ENCODE measurements at regions not wholly inside any gene's neighbourhood (a gene's known extent, or its start where the extent isn't known, plus 50 kb on each side); places are given as distances from the start of the nearest gene placed in this dataset.

- H3K4me1 ChIP-seq: peaks cover 8% of the 10 kb centered on the region
- no peak overlapping the region for H3K4me3 ChIP-seq (ENCODE audit: low read depth, low read length)
- no peaks in the 10 kb centered on the region for H3K27me3 ChIP-seq
- no peaks in the 10 kb centered on the region for H3K36me3 ChIP-seq
- DNase-seq: no peak
- TF ChIP-seq, protein P1, sequence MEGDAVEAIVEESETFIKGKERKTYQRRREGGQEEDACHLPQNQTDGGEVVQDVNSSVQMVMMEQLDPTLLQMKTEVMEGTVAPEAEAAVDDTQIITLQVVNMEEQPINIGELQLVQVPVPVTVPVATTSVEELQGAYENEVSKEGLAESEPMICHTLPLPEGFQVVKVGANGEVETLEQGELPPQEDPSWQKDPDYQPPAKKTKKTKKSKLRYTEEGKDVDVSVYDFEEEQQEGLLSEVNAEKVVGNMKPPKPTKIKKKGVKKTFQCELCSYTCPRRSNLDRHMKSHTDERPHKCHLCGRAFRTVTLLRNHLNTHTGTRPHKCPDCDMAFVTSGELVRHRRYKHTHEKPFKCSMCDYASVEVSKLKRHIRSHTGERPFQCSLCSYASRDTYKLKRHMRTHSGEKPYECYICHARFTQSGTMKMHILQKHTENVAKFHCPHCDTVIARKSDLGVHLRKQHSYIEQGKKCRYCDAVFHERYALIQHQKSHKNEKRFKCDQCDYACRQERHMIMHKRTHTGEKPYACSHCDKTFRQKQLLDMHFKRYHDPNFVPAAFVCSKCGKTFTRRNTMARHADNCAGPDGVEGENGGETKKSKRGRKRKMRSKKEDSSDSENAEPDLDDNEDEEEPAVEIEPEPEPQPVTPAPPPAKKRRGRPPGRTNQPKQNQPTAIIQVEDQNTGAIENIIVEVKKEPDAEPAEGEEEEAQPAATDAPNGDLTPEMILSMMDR (IDR thresholded peaks at IDR 0.05; ENCODE audit: low read depth, low read length): no peak
- H3K9me3 ChIP-seq: no peaks in the 10 kb centered on the region
Measured at GRCh38 chr2:76083248-76083647, 372.5 kb upstream of the GCFC2 start.

DNA sequence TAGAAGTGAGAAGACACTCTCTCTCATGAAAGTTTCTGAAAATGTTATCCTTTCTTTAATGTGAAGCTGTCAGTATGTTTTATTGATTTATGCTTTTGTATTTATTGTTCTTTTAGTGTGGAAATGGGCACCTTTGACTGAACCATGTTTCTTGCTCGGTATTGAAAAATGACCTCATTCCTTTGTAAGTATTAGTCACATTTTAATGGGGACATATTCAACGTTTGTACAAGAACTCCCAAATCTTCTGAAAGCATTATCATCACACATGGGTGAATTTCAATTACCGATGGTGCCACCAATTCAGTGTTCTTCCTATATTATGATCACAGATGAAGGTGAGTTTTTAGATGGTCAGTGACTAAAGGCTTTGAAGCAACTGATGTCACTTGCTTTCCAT lies 371.8 kb upstream of the GCFC2 start:
- DNase-seq: no peak
- Histone ChIP-seq H3K9me3 (no peaks in the 10 kb centered on the region), H3K4me3 (ENCODE audit: low read depth, low read length) (no peak overlapping the region), H3K4me1 (peaks cover 8% of the 10 kb centered on the region), H3K36me3 (no peaks in the 10 kb centered on the region), H3K27me3 (no peaks in the 10 kb centered on the region)
- TF ChIP-seq, protein P1 (IDR thresholded peaks at IDR 0.05; ENCODE audit: low read depth, low read length): no peak

GRCh38 chr2:76080154-76080553 lies 369.4 kb upstream of the GCFC2 start:
- DNase-seq: peak; percentile 19
- TF ChIP-seq, protein P1 (IDR thresholded peaks at IDR 0.05; ENCODE audit: low read depth, low read length): peak; percentile 45
- Histone ChIP-seq H3K4me1 (peaks cover 11% of the 10 kb centered on the region), H3K4me3 (ENCODE audit: low read depth, low read length) (no peak overlapping the region), H3K27me3 (no peaks in the 10 kb centered on the region), H3K36me3 (no peaks in the 10 kb centered on the region), H3K9me3 (no peaks in the 10 kb centered on the region)

DNA sequence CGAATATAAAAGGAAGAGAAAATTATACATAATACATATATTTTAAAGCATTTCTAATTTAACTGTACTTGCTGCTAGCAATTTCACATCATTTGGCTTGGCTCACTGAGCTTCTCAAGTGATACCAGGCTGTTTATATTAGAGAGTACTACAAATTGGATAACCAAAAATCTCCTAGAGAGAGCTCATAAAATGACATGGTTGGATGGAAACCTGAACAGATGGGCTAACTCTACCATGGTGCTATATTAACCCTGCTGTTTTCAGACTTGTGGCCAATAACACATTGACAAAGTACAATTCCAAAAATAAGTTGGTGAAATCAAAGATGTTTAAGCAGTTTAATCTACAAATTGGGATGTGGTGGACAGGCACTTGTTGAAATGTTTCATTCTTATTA lies 364.4 kb upstream of the GCFC2 start:
- H3K4me3 ChIP-seq (ENCODE audit: low read depth, low read length): no peak overlapping the region
- H3K4me1 ChIP-seq: peaks cover 7% of the 10 kb centered on the region
- no peaks in the 10 kb centered on the region for H3K27me3 ChIP-seq
- TF ChIP-seq, protein P1 (IDR thresholded peaks at IDR 0.05; ENCODE audit: low read depth, low read length): no peak
- no peak for DNase-seq
- no peaks in the 10 kb centered on the region for H3K36me3 ChIP-seq
- no peaks in the 10 kb centered on the region for H3K9me3 ChIP-seq

DNA sequence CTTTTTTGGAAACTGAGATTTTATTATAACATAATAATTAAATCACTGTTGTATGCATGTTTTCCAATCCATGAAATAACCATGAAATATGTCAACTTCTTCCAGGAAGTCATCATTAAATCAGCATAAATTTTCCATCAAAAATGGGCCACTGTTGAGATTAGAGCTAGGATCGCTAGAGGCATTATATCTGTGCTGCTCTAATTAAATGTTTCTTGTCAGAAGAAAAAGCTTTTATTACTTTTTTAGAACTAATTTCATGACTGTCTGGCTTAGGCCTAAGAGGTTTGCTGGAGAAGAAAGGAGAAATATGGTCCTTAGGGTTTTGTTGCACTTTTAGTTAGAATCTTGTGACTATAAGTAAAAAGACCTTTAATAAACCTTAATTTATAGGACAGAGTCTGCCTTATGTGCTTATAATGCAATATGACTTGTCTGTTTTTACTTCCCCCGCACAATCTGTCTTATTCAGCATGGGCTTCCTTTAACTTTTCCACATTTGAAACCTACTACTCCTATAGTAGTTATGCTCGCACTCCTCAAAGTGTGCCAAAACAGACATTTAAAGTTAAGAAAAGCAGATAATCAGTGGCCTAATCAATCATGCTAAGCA lies 363.4 kb upstream of the GCFC2 start:
- DNase-seq: no peak
- no peak overlapping the region for H3K4me3 ChIP-seq (ENCODE audit: low read depth, low read length)
- TF ChIP-seq, protein P1 (IDR thresholded peaks at IDR 0.05; ENCODE audit: low read depth, low read length): no peak
- H3K27me3 ChIP-seq: no peaks in the 10 kb centered on the region
- H3K4me1 ChIP-seq: peaks cover 5% of the 10 kb centered on the region; the same call in 1 of the 2 replicates
- H3K36me3 ChIP-seq: no peaks in the 10 kb centered on the region
- no peaks in the 10 kb centered on the region for H3K9me3 ChIP-seq

- Histone ChIP-seq H3K27me3 (no peaks in the 10 kb centered on the region), H3K4me3 (ENCODE audit: low read depth, low read length) (no peak overlapping the region), H3K4me1 (no peaks in the 10 kb centered on the region), H3K9me3 (no peaks in the 10 kb centered on the region), H3K36me3 (no peaks in the 10 kb centered on the region)
- TF ChIP-seq, protein P1 (IDR thresholded peaks at IDR 0.05; ENCODE audit: low read depth, low read length): peak; percentile 44
- DNase-seq: peak; percentile 11
Measured at GRCh38 chr2:76050196-76050595, 339.5 kb upstream of the GCFC2 start.

All from BE2C (cell line).